ENCODE measurements at regions not wholly inside any gene's neighbourhood (a gene's known extent, or its start where the extent isn't known, plus 50 kb on each side); places are given as distances from the start of the nearest gene placed in this dataset.

GRCh38 chr2:41725901-41726300 lies 321.9 kb upstream of the PKDCC start:
- no peak for DNase-seq (ENCODE audit: low spot score)
- Mint-ChIP-seq H3K4me3 (no peak overlapping the region), H3K27me3 (ENCODE audit: low read depth) (no peaks in the 10 kb centered on the region), H3K27ac (no peak overlapping the region), H3K4me1 (ENCODE audit: low read depth) (peaks cover 2% of the 10 kb centered on the region), H3K9me3 (no peaks in the 10 kb centered on the region), H3K36me3 (ENCODE audit: low read depth) (no peaks in the 10 kb centered on the region)

GRCh38 chr2:41726364-41726763 lies 321.5 kb upstream of the PKDCC start:
- H3K4me1 Mint-ChIP-seq (ENCODE audit: low read depth) = no peaks in the 10 kb centered on the region
- no peaks in the 10 kb centered on the region for H3K36me3 Mint-ChIP-seq (ENCODE audit: low read depth)

GRCh38 chr2:41727152-41727551 lies 320.7 kb upstream of the PKDCC start:
- no peaks in the 10 kb centered on the region for H3K36me3 Mint-ChIP-seq (ENCODE audit: low read depth)
- H3K27me3 Mint-ChIP-seq (ENCODE audit: low read depth) = no peaks in the 10 kb centered on the region
- no peak overlapping the region for H3K4me3 Mint-ChIP-seq
- no peaks in the 10 kb centered on the region for H3K4me1 Mint-ChIP-seq (ENCODE audit: low read depth)
- no peak overlapping the region for H3K27ac Mint-ChIP-seq
- H3K9me3 Mint-ChIP-seq = no peaks in the 10 kb centered on the region
- no peak for DNase-seq (ENCODE audit: low spot score)

More at GRCh38 chr2:41726364-41726763, 321.5 kb upstream of the PKDCC start:
- no peaks in the 10 kb centered on the region for H3K27me3 Mint-ChIP-seq (ENCODE audit: low read depth)
- no peak overlapping the region for H3K4me3 Mint-ChIP-seq
- H3K9me3 Mint-ChIP-seq = no peaks in the 10 kb centered on the region
- DNase-seq (ENCODE audit: low spot score) = no peak
- no peak overlapping the region for H3K27ac Mint-ChIP-seq

GRCh38 chr2:41727711-41728110 lies 320.1 kb upstream of the PKDCC start:
- DNase-seq (ENCODE audit: low spot score) = no peak
- H3K36me3 Mint-ChIP-seq (ENCODE audit: low read depth) = no peaks in the 10 kb centered on the region
- no peak overlapping the region for H3K27ac Mint-ChIP-seq
- H3K27me3 Mint-ChIP-seq (ENCODE audit: low read depth) = no peaks in the 10 kb centered on the region
- no peak overlapping the region for H3K4me3 Mint-ChIP-seq
- H3K4me1 Mint-ChIP-seq (ENCODE audit: low read depth) = no peaks in the 10 kb centered on the region
- H3K9me3 Mint-ChIP-seq = no peaks in the 10 kb centered on the region

GRCh38 chr2:41728788-41729338 lies 319.0 kb upstream of the PKDCC start:
- H3K4me1 Mint-ChIP-seq (ENCODE audit: low read depth) = no peaks in the 10 kb centered on the region
- no peak overlapping the region for H3K4me3 Mint-ChIP-seq

GRCh38 chr2:41729800-41730364 lies 317.9 kb upstream of the PKDCC start:
- H3K36me3 Mint-ChIP-seq (ENCODE audit: low read depth) = no peaks in the 10 kb centered on the region
- no peak for DNase-seq (ENCODE audit: low spot score)
- no peak overlapping the region for H3K27ac Mint-ChIP-seq
- no peak overlapping the region for H3K4me3 Mint-ChIP-seq
- H3K4me1 Mint-ChIP-seq (ENCODE audit: low read depth) = no peaks in the 10 kb centered on the region
- no peaks in the 10 kb centered on the region for H3K9me3 Mint-ChIP-seq
- H3K27me3 Mint-ChIP-seq (ENCODE audit: low read depth) = no peaks in the 10 kb centered on the region

More at GRCh38 chr2:41728788-41729338, 319.0 kb upstream of the PKDCC start:
- Mint-ChIP-seq H3K9me3 (no peaks in the 10 kb centered on the region), H3K27me3 (ENCODE audit: low read depth) (no peaks in the 10 kb centered on the region), H3K36me3 (ENCODE audit: low read depth) (no peaks in the 10 kb centered on the region), H3K27ac (no peak overlapping the region)
- no peak for DNase-seq (ENCODE audit: low spot score)

- H3K4me1 Mint-ChIP-seq (ENCODE audit: low read depth) = peaks cover 2% of the 10 kb centered on the region
- H3K4me3 Mint-ChIP-seq = no peak overlapping the region
- no peaks in the 10 kb centered on the region for H3K27me3 Mint-ChIP-seq (ENCODE audit: low read depth)
- H3K27ac Mint-ChIP-seq = no peak overlapping the region
- no peak for DNase-seq (ENCODE audit: low spot score)
- H3K9me3 Mint-ChIP-seq = no peaks in the 10 kb centered on the region
- no peaks in the 10 kb centered on the region for H3K36me3 Mint-ChIP-seq (ENCODE audit: low read depth)
Observed at GRCh38 chr2:41735006-41735405, 312.8 kb upstream of the PKDCC start.

GRCh38 chr2:41735476-41735875 lies 312.3 kb upstream of the PKDCC start:
- Mint-ChIP-seq H3K4me1 (ENCODE audit: low read depth) (peaks cover 2% of the 10 kb centered on the region), H3K27me3 (ENCODE audit: low read depth) (no peaks in the 10 kb centered on the region), H3K4me3 (no peak overlapping the region), H3K9me3 (no peaks in the 10 kb centered on the region), H3K36me3 (ENCODE audit: low read depth) (no peaks in the 10 kb centered on the region), H3K27ac (no peak overlapping the region)
- DNase-seq (ENCODE audit: low spot score) = no peak

- Mint-ChIP-seq H3K9me3 (no peaks in the 10 kb centered on the region), H3K36me3 (ENCODE audit: low read depth) (no peaks in the 10 kb centered on the region), H3K4me1 (ENCODE audit: low read depth) (peaks cover 2% of the 10 kb centered on the region), H3K27ac (no peak overlapping the region), H3K27me3 (ENCODE audit: low read depth) (no peaks in the 10 kb centered on the region), H3K4me3 (no peak overlapping the region)
- no peak for DNase-seq (ENCODE audit: low spot score)
Observed at GRCh38 chr2:41736105-41736567, 311.7 kb upstream of the PKDCC start.

- Mint-ChIP-seq H3K4me3 (no peak overlapping the region), H3K27me3 (ENCODE audit: low read depth) (no peaks in the 10 kb centered on the region), H3K27ac (no peak overlapping the region), H3K36me3 (ENCODE audit: low read depth) (no peaks in the 10 kb centered on the region), H3K4me1 (ENCODE audit: low read depth) (peaks cover 2% of the 10 kb centered on the region), H3K9me3 (no peaks in the 10 kb centered on the region)
- no peak for DNase-seq (ENCODE audit: low spot score)
Observed at GRCh38 chr2:41736586-41736985, 311.2 kb upstream of the PKDCC start.

GRCh38 chr2:41737888-41738287 lies 309.9 kb upstream of the PKDCC start:
- Mint-ChIP-seq H3K36me3 (ENCODE audit: low read depth) (no peaks in the 10 kb centered on the region), H3K4me1 (ENCODE audit: low read depth) (peaks cover 2% of the 10 kb centered on the region), H3K9me3 (no peaks in the 10 kb centered on the region), H3K27me3 (ENCODE audit: low read depth) (no peaks in the 10 kb centered on the region), H3K27ac (no peak overlapping the region), H3K4me3 (no peak overlapping the region)
- DNase-seq (ENCODE audit: low spot score) = no peak

GRCh38 chr2:41741951-41742595 lies 305.7 kb upstream of the PKDCC start:
- H3K27me3 Mint-ChIP-seq (ENCODE audit: low read depth) = no peaks in the 10 kb centered on the region
- DNase-seq (ENCODE audit: low spot score) = no peak
- H3K36me3 Mint-ChIP-seq (ENCODE audit: low read depth) = no peaks in the 10 kb centered on the region
- no peaks in the 10 kb centered on the region for H3K9me3 Mint-ChIP-seq
- H3K4me3 Mint-ChIP-seq = no peak overlapping the region
- no peak overlapping the region for H3K27ac Mint-ChIP-seq
- H3K4me1 Mint-ChIP-seq (ENCODE audit: low read depth) = no peaks in the 10 kb centered on the region

GRCh38 chr2:41743324-41743723 lies 304.5 kb upstream of the PKDCC start:
- no peaks in the 10 kb centered on the region for H3K4me1 Mint-ChIP-seq (ENCODE audit: low read depth)

GRCh38 chr2:41750829-41751228 lies 297.0 kb upstream of the PKDCC start:
- Mint-ChIP-seq H3K36me3 (ENCODE audit: low read depth) (no peaks in the 10 kb centered on the region), H3K4me3 (no peak overlapping the region), H3K27me3 (ENCODE audit: low read depth) (no peaks in the 10 kb centered on the region), H3K27ac (no peak overlapping the region), H3K9me3 (no peaks in the 10 kb centered on the region), H3K4me1 (ENCODE audit: low read depth) (no peaks in the 10 kb centered on the region)
- no peak for DNase-seq (ENCODE audit: low spot score)

More at GRCh38 chr2:41743324-41743723, 304.5 kb upstream of the PKDCC start:
- DNase-seq (ENCODE audit: low spot score) = no peak
- no peak overlapping the region for H3K4me3 Mint-ChIP-seq
- H3K27me3 Mint-ChIP-seq (ENCODE audit: low read depth) = no peaks in the 10 kb centered on the region
- H3K9me3 Mint-ChIP-seq = no peaks in the 10 kb centered on the region
- no peak overlapping the region for H3K27ac Mint-ChIP-seq
- H3K36me3 Mint-ChIP-seq (ENCODE audit: low read depth) = no peaks in the 10 kb centered on the region

Measured in T-helper 2 cell treated with Interferon-gamma antibody and Interleukin-4, amounts not matched to agents 5 μg/mL and 100 μg/mL, for 36 hours (primary cell).